Natural killer cell (primary cell): ENCODE measurements at regions not wholly inside any gene's neighbourhood (a gene's known extent, or its start where the extent isn't known, plus 50 kb on each side); places are given as distances from the start of the nearest gene placed in this dataset.

Experiments
- ATAC-seq, 3 donors: fragments of 150-1000 bp in 2 of 3; fragments of 200-7000 bp in 1 of 3; cut with Tn5 transposase; 1 replicate in 1 of 3; 2 replicates in 2 of 3; pipeline ENCODE4 v1.10.0; 2021; ENCODE audit warnings: mild to moderate bottlenecking in 2 of 3, moderate library complexity in 2 of 3
- DNase-seq, 2 donors: peaks; one replicate each; pipeline versions ENCODE4 v3.0.0 to v3.0.0-alpha.2; 2013 to 2021; ENCODE audit warnings: mixed read lengths in 1 of 2
- H3K27ac ChIP-seq: one replicate; pipeline ENCODE4 v1.5.1; 2013; ENCODE audit warnings: mild to moderate bottlenecking, low read length
- H3K27me3 ChIP-seq: one replicate; pipeline ENCODE4 v1.6.1; 2013; ENCODE audit warnings: low read length; ENCODE audit not compliant: control insufficient read depth, insufficient read depth
- H3K36me3 ChIP-seq: one replicate; pipeline ENCODE4 v1.6.1; 2013; ENCODE audit warnings: low read length; ENCODE audit not compliant: control insufficient read depth, insufficient read depth
- H3K4me1 ChIP-seq: one replicate; pipeline ENCODE4 v1.6.1; 2013; ENCODE audit warnings: low read length; ENCODE audit not compliant: control insufficient read depth, insufficient read depth
- H3K4me3 ChIP-seq: one replicate; pipeline ENCODE4 v1.5.1; 2013; ENCODE audit warnings: low read length
- H3K9me3 ChIP-seq: one replicate; pipeline ENCODE4 v1.6.1; 2013; ENCODE audit warnings: low read length; ENCODE audit not compliant: control insufficient read depth, insufficient read depth
- H3K27ac Mint-ChIP-seq, 2 donors: one replicate each; pipeline ENCODE4 v1.8.0; 2022; ENCODE audit warnings: mild to moderate bottlenecking in 2 of 2, mixed read lengths in 2 of 2, moderate library complexity in 1 of 2
- H3K27me3 Mint-ChIP-seq, 2 donors: one replicate each; pipeline ENCODE4 v1.8.0; 2022; ENCODE audit warnings: low read depth in 2 of 2, mixed read lengths in 2 of 2
- H3K36me3 Mint-ChIP-seq: one replicate; pipeline ENCODE4 v1.8.0; 2022; ENCODE audit warnings: mixed read lengths
- H3K4me1 Mint-ChIP-seq, 2 donors: one replicate each; pipeline ENCODE4 v1.8.0; 2022; ENCODE audit warnings: mixed read lengths in 2 of 2
- H3K4me3 Mint-ChIP-seq: one replicate; pipeline ENCODE4 v1.8.0; 2022; ENCODE audit warnings: mild to moderate bottlenecking, moderate library complexity, mixed read lengths
- H3K9me3 Mint-ChIP-seq, 2 donors: one replicate each; pipeline ENCODE4 v1.8.0; 2022; ENCODE audit warnings: mixed read lengths in 2 of 2
- WGBS: methylation state at CpG from one replicate; pipeline ENCODE4 v1.1.7; 2013; ENCODE audit warnings: missing lambda C conversion rate; ENCODE audit not compliant: insufficient coverage; 5-methylcytosine and 5-hydroxymethylcytosine counted together
- intact Hi-C: fragments of 100-400 bp; cut with micrococcal nuclease; formaldehyde crosslinking; loops from one replicate; pipeline ENCODE4 v1.14.2; 2022
- TF ChIP-seq, protein P1 (sequence below): fragments of 200-600 bp; IDR thresholded peaks from one replicate; pipeline ENCODE4 v1.8.0; 2022; ENCODE audit warnings: antibody characterized with exemption

DNA sequence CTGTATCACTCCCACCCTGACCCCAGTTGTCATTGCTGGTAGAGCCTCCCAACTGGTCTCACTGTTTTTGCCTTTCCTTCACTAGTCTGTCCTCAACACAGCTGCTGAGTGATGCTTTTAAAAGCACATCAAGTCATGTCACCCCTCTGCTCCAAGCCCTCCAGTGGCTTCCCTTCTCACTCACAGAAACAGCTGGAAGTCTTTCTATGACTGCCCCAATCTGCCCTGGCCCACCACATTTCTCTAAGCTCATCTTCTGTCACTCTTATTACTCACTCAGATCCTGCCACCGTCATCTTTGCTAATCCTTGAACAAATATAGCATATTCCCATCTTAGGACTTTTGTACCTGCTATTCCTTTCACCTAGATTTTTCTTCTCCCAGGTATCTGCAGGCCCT, 242.6 kb upstream of the RBBP8 start:
- DNase-seq (no peak), ATAC-seq (no peak)
- Histone ChIP-seq H3K27ac (no peak overlapping the region), H3K4me3 (no peak overlapping the region), H3K4me1 (no peaks in the 10 kb centered on the region), H3K9me3 (no peaks in the 10 kb centered on the region), H3K36me3 (no peaks in the 10 kb centered on the region), H3K27me3 (no peaks in the 10 kb centered on the region)
- Mint-ChIP-seq H3K27me3 (peaks cover 3 to 10% of the 10 kb centered on the region in 2 donors), H3K9me3 (no peaks in the 10 kb centered on the region), H3K36me3 (no peaks in the 10 kb centered on the region), H3K27ac (no peak overlapping the region), H3K4me3 (no peak overlapping the region), H3K4me1 (no peaks in the 10 kb centered on the region)
- TF ChIP-seq, protein P1, sequence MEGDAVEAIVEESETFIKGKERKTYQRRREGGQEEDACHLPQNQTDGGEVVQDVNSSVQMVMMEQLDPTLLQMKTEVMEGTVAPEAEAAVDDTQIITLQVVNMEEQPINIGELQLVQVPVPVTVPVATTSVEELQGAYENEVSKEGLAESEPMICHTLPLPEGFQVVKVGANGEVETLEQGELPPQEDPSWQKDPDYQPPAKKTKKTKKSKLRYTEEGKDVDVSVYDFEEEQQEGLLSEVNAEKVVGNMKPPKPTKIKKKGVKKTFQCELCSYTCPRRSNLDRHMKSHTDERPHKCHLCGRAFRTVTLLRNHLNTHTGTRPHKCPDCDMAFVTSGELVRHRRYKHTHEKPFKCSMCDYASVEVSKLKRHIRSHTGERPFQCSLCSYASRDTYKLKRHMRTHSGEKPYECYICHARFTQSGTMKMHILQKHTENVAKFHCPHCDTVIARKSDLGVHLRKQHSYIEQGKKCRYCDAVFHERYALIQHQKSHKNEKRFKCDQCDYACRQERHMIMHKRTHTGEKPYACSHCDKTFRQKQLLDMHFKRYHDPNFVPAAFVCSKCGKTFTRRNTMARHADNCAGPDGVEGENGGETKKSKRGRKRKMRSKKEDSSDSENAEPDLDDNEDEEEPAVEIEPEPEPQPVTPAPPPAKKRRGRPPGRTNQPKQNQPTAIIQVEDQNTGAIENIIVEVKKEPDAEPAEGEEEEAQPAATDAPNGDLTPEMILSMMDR: no peak
- 65% methylated on average over 1 of the region's 1 CpG for WGBS
- intact Hi-C loops: no loop called here

DNA sequence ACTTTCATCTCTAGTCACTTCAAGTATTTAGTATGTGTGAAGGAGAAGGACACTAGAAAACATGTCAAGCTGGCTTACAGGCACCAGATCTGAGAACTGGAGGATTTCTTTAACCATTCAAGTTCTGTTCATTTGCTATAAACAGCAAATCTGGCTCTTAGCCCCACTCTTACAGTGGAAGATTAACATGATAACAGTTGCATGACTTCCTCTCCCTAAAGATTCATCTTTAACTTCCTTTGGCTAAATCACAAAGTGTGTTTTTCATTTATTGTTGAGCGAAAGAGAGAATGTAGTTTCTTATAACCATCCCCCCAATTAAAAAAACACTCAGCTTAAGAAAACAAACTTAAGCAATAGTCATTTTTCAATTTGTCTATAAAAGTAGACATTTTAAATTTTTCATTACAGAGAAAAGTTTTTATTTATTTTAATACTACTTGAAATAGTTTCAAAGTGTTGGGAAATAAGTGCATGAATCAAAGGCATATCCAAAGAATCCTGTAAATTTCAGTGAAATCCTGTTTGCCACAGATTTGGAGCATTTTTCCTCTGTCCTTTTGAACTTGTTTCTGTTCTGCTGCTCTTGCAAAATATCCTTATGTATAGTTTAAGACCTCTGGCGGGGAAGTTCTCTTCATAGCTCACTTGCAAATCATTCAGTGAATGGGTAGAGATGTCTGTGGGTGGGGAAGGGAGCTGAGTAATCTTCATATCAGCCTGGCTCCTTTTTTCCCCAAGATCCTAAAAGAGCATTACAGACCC, 241.0 kb upstream of the RBBP8 start:
- Histone ChIP-seq H3K9me3 (no peaks in the 10 kb centered on the region), H3K4me3 (no peak overlapping the region), H3K27me3 (no peaks in the 10 kb centered on the region), H3K36me3 (no peaks in the 10 kb centered on the region), H3K4me1 (no peaks in the 10 kb centered on the region), H3K27ac (no peak overlapping the region)
- no peak overlapping the region for H3K4me3 Mint-ChIP-seq
- H3K9me3 Mint-ChIP-seq: no peaks in the 10 kb centered on the region
- ATAC-seq (no peak), DNase-seq (no peak)
- no CpG with 5 or more reads among the region's 2 CpGs for WGBS
- H3K36me3 Mint-ChIP-seq: no peaks in the 10 kb centered on the region
- TF ChIP-seq, protein P1: no peak
- no peaks in the 10 kb centered on the region for H3K4me1 Mint-ChIP-seq
- H3K27me3 Mint-ChIP-seq: peaks cover under 1 to 10% of the 10 kb centered on the region in 2 donors
- H3K27ac Mint-ChIP-seq: no peak overlapping the region
- intact Hi-C loops: no loop called here

DNA sequence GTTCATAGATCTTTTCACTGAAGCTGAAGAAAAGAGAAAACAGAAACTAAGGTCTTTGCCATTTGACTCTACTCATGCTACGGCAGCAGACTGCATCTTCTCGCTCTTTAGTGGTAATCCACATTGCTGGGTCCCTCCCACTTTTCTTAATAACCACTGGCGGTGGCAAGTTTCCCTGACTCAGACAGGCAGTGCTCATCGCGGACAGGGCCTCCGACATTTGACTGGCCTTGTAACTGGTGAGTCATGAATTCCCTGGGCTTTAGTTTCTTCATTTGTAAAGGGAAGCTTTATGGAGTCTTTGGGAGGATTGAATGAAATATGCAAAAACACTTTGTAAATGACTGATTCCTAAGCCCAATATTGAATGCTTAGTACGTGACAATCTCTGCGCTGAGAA, 238.2 kb upstream of the RBBP8 start:
- Mint-ChIP-seq H3K27ac (no peak overlapping the region), H3K9me3 (no peaks in the 10 kb centered on the region), H3K36me3 (no peaks in the 10 kb centered on the region), H3K27me3 (peaks cover 2 to 22% of the 10 kb centered on the region in 2 donors), H3K4me3 (no peak overlapping the region), H3K4me1 (no peaks in the 10 kb centered on the region)
- Histone ChIP-seq H3K36me3 (no peaks in the 10 kb centered on the region), H3K9me3 (no peaks in the 10 kb centered on the region), H3K27me3 (no peaks in the 10 kb centered on the region), H3K27ac (no peak overlapping the region), H3K4me3 (no peak overlapping the region), H3K4me1 (no peaks in the 10 kb centered on the region)
- TF ChIP-seq, protein P1: no peak
- intact Hi-C loops: no loop called here
- no peak for ATAC-seq
- no peak for DNase-seq
- WGBS: 90% methylated on average over 8 of the region's 8 CpGs

DNA sequence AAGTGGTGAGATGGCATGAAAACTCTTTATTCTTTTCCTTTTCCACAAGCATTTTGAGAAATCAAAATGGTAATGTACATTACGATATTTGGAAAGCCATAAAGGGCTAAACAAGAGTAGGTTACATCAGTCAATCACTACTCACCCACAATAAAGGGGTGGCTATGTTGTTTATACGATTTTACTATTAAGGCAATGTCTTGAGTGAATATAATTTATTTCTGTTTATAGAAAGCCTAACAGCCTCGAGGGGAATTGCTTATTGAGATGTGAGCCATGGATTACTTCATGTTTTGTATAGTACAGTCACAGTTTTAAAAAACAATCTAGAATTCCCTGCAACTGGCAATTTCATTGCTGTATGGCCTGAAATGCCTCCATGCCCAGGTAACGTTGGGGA, 237.5 kb upstream of the RBBP8 start:
- H3K4me1 ChIP-seq: no peaks in the 10 kb centered on the region
- 75% methylated on average over 2 of the region's 4 CpGs for WGBS
- DNase-seq: no peak
- Mint-ChIP-seq H3K4me3 (no peak overlapping the region), H3K9me3 (no peaks in the 10 kb centered on the region), H3K27ac (no peak overlapping the region), H3K36me3 (no peaks in the 10 kb centered on the region), H3K4me1 (no peaks in the 10 kb centered on the region), H3K27me3 (peaks cover 4 to 22% of the 10 kb centered on the region in 2 donors)
- no peaks in the 10 kb centered on the region for H3K36me3 ChIP-seq
- intact Hi-C loops: no loop called here
- TF ChIP-seq, protein P1: no peak
- no peak overlapping the region for H3K4me3 ChIP-seq
- H3K27me3 ChIP-seq: no peaks in the 10 kb centered on the region
- no peak overlapping the region for H3K27ac ChIP-seq
- no peak for ATAC-seq
- H3K9me3 ChIP-seq: no peaks in the 10 kb centered on the region
